Activated T-cell treated with anti-CD3 and anti-CD28 coated beads for 48 hours (primary cell): ENCODE measurements at regions not wholly inside any gene's neighbourhood (a gene's known extent, or its start where the extent isn't known, plus 50 kb on each side); places are given as distances from the start of the nearest gene placed in this dataset.

ENCODE experiments used
- DNase-seq: peaks from one replicate; pipeline ENCODE4 v3.0.0-alpha.2; 2020; ENCODE audit warnings: low read depth

DNA sequence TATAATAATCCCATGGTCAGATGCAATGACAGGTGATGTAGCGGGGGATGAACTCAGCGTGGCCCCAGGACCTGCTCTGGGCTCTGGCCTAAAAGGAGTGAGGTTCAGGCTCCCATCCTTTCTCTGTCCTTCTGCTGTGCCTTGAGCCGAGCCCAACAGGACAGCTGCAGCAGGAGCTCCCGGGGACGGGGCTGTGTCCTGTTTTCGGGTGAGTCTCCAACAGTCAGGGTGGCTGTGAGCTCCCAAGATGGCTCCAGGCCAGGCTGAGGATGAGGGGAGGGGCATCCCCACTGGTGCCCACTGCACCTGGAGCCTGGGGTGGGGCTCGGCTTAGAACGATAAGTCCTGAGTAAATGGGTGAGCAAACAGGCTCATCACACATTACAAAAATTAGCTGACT lies 1385.0 kb downstream of the BRD1 start:
- no peak for DNase-seq

DNA sequence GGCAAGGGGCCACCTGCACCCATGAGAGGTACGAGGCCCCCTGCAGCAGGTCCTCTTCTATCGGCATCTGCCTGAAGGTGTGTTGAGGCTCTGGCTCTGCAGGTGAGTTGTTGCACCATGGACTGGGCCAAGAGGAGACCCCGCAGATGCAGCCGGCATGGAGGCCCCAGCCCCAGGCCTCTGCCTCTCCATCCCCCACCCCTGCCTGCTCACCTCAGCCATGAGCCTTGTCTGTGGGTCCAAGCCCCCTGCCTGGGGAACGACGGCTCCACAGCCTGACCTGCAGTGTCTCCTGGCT lies 1386.2 kb downstream of the BRD1 start:
- no peak for DNase-seq

DNA sequence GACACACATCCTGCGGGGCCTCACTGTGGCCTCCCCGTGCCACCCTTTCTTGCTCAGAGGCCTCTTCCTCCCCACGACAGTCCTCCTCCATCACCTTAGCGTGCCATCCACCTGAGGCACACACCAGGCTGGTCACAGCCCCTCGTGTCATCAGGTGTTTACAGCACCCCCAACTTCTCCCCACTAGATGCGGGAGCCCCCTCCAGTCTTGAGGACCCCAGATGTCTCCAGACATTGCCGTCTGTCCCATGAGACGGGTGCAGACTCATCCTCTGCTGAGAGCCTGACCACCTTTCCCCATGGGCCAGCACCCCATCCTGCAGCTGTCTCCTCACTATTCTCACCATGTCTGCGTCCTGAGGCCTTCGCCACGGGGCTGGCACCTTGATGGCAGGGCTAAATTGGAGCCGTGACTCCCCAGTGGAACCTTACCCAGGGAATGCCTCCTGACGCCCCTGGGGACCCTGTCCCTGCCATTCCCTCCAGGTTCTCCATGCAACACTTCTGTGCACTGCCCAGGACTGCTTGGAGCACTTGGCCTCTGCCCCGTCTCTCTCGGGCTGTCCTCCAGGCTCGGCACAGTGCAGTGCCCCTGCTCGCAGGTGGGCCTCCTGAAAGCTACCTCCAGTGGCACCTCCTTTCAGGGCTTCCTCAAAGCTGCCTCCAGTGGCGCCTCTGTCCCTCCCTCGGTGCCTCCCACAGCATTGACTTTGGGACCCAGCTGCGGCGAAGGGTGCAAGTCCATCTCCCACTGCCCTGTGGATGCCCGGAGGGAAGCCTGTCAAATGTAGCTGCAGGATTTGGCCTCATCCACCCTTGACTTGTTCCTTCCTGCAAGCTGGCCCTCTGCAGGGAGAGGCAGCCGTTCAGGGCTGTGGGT lies 1386.8 kb downstream of the BRD1 start:
- no peak for DNase-seq

DNA sequence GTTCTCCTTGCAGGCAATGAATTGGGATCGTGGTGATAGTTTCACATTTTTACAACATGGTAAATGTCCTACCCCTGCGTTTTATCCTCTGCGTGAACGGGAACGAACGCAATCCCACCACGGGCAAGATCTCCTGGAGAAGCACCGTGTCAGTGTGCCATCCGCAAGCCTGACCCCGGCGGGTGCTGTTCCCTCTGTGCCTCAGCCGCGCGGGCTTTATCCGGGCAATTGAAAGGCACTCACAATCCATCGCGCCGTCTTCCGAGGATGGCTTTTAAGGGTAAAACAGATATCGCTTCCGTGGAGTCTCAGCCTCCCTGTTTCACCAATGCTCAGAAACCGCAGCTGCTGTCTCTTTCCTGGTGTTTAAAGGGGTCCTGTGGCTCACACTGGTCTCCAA lies 1387.5 kb downstream of the BRD1 start:
- DNase-seq, result no peak

DNA sequence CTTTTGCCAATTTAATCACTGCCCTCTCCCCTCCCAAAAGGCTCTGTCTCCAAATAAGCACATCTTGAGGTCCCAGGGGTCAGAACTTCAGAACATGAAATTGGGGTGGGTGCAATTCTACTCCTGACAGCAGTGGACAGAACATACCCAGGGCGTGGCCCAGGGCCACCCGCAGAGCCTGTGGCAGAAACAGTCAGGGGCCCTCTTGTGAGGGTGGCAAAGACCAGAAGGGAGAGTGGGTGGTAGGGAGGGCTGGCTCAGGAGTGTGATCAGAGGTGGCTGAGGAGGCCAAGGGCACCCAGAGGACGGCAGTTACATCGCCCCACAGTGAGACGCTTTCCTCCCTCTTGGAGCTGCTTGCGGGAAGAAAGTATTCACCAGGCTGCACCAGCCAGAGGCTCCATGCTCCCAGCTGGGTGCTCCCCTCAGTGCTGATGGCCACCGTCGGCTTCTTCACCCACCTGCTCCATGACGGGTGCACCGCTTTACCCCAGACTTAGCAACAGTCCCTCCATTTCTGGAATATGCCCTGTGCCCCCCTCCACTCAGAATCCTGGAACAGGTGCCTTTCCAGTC lies 1388.0 kb downstream of the BRD1 start:
- DNase-seq, result no peak

DNA sequence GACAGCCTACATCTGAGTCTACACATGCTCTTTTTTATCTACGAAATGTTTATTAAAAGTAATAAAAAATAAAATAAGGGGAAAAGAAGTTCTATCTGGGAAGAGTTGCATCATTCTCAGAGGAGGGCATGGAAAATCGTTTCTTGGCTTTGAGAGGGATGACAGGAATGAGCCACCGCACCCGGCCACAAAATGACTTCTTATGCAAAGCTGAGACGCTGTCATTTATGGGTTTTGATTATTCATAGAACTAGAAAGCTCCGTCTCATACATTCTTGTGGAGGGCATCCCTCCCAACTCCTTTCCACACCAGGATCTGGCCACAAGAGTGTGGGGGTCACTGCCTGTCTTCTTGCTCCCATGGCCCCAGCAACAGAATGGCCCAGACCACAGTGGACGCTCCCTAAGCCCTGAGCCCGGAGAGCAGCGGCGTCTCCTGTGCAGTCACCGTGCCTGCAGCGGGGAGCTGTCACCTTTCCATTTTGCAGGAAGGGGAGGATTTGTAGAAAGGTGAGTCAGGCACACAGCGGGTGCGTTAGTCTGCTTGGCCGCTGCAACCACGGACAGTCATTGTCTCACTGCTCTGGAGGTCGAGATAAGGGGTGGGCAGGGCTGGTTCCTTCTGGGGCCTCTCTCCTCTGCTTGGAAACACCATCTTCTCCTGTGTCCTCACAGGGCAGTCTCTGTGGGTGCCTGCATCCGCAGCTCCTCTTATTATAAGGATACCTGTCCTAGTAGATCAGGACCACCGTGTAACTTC lies 1388.7 kb downstream of the BRD1 start:
- no peak for DNase-seq

DNA sequence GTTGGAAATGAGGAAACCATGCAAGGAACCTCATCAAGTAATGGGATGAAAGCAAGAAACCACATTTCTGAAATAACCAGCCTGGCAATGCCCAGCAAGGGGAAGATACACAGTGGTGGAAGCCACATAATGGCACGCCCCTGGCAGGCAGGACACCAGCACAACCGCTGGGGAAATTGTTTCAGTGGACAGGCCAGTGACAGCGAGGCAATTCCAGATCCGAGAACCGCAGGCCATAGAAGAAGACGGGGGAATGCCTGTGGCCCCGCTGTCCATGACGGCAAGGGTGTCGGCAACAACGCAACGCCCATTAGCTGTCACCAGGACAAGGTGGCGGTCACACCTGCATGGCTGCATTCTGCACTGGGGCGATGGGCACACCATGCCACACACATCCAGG lies 1389.6 kb downstream of the BRD1 start:
- DNase-seq, result no peak

DNA sequence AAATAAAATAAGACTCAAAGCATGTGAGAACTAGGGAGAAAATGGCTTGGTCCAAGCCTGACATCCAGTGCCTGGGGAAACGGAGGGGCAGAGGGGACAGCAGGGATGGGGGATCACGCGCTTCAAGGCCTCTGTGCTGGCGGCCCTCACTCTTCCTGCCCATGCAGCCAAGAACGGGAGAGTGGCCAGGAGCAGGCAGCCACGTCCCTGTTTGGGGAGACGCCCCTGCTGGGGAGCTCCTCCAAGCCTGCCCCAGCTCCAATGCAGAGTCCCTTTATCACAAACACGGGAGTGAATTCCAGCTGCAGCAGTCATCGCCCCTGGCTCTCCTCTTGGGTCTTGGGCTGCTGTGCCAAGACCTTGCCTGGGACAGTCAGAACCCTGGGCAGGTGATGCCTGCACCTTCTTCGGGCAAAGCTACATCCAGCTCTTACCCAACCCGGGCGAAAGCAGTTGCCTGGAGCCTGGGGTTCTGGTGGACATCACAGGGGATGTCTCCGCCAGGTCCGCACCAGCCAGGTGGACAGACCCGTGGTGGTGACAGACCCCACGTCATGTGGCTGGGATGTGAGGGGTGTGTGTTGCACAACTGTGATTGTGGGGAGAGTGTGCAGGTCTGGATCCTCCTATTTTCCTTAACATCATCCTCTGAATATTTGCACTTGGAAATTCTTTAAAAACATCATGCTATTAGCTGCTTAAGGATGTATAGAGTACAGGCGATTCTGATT lies 1391.3 kb downstream of the BRD1 start:
- DNase-seq, result no peak

DNA sequence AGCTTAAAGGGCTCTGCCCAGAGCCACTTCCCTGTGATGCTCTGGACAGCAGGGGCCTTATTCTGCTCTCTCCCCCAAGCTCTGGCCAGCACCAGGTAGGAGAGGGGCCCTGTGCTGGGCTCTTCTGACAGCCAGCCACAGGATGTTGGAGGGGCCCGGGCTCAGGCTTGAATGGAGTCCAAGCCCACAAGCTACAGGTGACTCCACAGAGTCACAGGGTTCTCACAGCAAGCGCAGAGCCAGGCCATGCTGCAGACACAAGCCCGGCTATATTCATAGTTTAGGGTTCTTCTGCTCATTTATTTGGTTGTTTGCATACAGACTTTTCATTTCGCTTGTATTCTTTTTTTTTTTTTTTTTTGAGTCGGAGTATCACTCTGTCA lies 1392.8 kb downstream of the BRD1 start:
- DNase-seq, result no peak

DNA sequence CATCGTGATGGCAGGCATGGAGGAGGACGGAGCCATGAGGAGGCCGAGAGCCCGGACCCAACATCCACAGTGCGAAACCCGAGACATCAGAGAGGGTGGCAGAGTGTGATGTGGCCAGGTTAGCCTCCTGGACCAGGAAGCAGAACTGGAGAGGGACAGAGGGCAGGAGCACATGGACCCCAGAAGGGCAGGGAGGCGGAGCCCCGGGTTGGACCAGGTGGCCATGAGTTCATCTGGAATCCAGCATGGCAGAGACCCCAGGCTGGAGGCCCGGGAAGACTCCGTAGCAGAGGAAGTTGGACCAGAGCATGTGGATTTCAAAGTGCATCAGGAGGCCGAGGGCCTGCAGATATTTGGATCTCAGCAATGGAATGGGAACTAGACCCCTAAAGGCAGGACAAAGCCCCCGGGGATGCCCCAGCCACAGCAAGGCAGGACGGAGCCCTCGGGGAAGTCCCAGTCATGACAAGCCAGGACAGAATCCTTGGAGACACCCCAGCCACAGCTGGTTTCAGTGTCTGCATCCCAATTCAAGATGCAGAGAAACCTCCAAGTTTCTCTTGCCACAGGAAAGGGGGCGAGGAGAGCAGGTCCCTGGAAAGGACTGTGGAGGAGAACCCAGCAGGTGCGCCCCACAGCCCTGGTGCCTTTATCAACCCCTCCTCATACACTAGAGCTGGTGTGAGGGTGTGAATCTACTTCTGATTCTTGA lies 1393.4 kb downstream of the BRD1 start:
- no peak for DNase-seq

DNA sequence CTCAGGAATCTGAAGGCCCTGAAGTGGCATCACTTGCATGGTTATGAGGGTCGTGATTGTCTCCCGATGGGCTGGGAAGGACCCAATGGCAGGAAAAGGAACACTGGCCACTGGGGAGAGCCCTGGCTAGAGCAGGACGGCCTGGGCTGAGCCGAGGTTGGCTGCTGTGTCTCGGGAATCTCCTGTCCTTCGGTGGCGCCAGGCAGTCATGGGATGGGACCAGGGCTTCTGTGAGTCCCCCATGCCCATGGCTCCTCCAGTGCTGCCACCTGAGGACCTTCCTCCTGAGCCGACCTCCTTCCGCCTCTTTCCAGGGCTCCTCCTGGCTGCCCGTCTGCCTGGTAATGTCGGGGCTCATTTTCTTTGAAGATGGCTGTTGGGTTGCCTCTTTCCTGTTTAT lies 1394.0 kb downstream of the BRD1 start:
- no peak for DNase-seq

DNA sequence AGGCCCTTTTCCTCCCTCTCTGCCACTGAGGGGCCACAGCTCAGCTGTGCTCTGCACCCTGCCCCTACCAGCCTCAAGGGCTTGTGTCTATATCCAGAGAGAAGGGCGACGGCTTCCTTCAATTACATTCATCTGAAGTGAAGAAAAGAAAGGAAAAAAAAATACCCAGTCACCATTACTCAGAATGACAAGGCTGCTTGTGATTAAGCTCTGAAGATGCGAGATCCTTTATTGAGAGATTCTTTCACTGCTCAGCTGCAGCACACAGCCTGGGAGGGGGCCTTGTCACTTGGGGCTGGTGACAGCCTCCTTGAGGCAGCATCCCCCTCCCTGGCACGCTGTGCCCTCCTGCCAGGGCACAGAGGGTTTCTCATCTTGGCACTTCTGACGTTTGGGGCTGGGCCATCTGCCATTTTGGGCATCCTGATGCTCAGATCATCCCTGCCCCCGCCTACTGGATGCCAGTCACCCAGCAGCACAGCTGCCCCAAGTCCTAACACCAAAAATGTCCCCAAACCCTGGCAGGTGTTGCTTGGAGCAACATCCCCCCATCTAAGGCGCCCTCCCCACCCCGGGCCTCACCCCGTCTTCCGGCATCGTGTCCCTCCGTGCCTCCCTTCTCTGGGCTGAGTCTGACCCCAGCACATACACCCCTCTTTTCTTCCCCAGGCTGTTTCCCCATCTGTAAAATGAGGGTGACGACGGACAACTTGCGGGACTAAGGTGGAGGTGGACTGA lies 1394.7 kb downstream of the BRD1 start:
- DNase-seq, result no peak

DNA sequence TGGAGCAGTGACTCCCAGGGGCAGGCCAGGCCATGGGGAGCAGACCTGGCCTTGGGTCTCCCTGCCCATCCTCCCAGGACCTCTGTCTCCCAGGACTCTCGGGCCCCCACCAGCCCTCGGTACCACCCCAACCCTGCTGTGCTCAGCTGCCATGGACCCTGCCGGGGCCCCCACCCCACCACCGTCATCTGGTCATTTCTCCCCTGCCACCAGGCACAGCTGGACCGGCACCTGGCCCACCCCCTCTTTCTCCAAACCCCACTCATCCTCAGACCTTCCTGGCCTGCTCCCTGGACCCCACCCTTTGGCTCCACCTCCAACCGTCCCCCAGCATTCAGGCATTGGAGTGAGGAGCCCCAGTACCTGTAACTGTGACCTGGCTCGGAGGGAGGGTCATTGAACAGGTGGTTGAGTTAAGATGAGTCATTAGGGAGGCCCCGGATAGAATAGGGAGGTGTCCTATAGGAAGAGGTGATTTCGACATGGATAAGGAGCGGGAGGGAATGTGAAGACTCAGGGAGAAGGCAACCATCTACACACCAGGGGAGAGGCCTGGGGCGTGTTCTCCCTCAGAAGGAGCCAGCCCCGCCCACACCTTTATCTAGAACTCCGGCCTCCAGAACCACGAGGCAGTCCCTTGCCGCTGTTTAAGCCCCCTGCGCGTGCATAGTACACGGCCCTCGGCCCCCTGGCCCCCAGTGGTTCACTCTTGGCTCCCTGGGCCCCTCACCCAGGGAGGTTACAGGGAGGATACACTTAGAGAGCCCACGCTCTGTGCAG lies 1395.9 kb downstream of the BRD1 start:
- no peak for DNase-seq

DNA sequence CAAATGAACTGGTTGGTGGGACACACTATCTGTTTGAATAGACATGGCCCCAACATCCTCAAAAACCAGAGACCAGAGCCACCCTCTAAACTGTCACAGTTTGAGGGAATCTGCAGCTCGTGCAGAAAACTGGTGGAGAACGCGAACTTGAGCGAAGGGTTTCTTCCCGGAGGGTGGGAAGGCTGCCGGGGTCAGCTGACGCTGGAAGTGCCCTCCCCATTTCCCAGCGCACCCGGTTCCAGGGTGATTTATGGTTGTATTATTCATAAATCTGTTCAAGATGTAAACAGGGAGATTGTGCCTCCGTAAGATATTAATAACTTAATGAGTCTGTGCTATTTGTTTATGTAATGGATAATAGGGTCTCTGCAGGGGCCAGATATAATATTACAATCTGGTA lies 1396.7 kb downstream of the BRD1 start:
- no peak for DNase-seq

DNA sequence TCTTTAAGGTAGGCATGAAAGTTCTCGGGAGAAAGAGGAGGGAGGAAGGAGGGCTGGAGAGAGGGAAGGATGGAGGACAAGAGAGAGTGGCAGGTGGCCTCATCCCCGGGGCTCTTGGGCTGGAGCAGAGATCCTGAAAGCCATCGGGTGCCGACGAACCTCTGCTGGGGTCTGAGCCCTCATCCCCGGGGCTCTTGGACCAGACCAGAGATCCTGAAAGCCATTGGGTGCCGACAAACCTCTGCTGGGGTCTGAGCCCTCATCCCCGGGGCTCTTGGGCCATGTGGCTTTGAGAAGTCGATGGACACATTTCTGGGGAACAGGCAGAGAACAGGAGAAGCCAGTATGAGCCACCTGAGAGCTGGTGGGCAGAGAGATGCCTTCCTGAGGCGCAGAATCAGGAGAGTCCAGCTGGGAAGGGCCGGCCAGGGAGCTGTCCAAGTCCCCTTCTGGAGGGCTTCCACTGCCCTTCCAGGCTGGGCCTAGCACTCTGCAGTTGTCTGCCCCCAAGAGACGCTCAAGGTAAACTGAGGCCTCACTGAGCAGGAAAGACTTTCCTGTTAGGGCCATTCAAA lies 1398.1 kb downstream of the BRD1 start:
- no peak for DNase-seq

DNA sequence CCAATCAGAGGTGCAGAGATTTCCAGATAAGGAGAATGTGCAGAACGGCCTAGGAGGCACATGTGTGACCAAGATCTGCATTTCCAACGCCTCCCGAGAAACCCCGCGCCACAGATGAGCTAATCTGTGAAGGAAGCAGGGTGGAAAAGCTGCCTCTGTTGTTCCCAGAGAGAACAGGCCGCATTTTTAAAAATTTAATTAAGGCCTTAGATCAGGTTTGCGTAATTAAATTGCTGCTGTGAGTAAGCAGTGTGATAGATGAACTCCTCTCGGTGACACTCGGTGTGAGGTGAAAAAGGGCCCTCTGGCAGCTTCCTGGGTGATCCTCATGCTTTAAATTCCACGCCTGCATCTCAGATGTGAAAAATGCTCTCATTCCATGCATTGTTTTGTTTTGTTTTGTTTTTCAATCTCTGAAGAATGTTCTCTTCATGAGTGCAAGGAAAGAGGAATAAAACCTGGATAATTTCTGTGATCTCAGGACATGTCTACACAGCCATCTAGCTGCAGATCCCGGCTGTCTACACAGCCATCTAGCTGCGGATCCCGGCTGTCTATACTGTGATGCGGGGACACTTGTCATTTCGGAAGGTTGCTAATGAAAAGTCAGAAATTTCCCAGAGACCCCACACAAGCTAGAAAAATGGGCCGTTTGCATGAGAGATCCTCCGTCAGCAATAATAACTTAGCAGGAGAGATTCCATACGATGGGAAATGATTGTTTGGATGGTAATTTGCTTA lies 1398.9 kb downstream of the BRD1 start:
- DNase-seq, result no peak

DNA sequence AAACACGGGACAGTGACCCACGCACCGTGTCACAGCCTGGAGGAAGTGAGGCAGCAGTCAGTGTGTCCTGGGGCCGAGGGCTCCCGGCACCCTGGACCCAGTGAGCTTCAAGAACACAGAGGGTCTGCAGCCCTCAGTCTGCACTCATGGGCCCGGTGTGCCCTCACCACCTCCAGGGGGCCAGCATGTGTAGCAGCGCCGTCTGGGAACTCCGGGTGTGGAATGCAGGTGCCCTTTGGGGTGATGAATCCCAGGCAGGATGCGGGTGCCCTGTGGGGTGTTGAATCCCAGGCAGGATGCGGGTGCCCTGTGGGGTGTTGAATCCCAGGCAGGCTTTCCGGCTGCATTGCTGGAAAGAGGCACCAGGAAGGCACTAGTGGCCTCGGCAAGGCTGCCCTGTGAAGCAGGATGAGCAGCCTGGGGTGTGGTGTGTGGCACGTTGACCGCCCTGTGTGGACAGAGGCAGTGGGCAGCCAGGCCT lies 1399.9 kb downstream of the BRD1 start:
- DNase-seq, result no peak

DNA sequence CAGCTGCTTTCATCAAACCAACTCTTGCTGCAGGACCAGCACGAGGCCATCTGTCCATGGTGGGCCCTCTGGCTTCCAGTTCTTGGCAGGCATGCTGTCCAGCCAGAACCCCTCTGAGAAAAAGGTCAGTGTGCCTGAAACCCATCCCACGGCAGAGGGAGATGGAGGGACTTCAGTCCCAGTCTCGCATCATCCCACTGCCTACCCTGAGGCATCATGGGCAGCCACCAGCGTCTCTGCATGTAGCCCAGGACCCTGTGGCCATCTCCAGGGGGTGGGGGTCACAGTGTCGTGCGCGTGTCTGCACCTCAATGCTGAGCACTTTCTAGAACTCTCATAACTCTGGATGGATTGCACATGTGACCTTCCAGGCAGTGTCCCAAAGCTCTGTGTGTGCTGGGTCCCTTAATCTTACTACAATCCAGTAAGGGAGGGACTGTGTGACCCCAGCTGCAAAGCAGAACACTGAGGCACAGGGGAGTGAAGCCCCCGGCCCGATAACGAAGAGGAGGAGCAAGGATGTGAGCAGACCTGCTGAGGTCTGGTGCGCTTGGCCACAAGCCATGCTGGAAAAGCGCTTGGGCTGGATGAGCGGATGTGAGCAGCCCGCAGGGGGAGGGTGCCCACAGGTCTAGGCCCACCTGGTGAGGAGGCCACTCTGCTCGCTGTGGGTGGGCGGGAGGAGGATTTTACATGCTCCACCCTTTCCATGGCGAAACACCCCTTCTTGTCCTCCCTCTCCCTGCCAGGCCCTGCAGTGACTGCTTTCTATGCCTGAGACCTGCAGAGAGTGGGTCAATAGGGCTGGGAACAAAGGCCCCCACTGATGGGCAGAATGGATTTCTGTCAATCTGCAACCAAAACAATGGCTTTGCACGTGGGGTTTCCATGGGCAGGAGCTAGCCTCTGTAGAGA lies 1401.0 kb downstream of the BRD1 start:
- no peak for DNase-seq
